Esophagus squamous epithelium (tissue), 5 donors: ENCODE measurements at regions not wholly inside any gene's neighbourhood (a gene's known extent, or its start where the extent isn't known, plus 50 kb on each side); places are given as distances from the start of the nearest gene placed in this dataset.

Source experiments
- DNase-seq: peaks from one replicate; lab custom pipeline; 2025; lab: John Stamatoyannopoulos, UW
- H3K27ac ChIP-seq, 4 donors: fragments of 200-600 bp; sonication (generic); one replicate each; pipeline ENCODE4 v1.5.1; 2016 to 2019; ENCODE audit warnings: mild to moderate bottlenecking in 1 of 4
- H3K27me3 ChIP-seq, 4 donors: fragments of 200-600 bp; sonication (generic); 1 replicate in 3 of 4; 2 replicates in 1 of 4; pipeline versions ENCODE4 v1.5.1 to v1.6.0; 2017 to 2021; ENCODE audit warnings: antibody characterized with exemption in 1 of 4
- H3K36me3 ChIP-seq, 3 donors: fragments of 200-600 bp; sonication (generic); one replicate each; pipeline ENCODE4 v1.5.1; 2016 to 2019
- H3K4me1 ChIP-seq, 3 donors: fragments of 200-600 bp; sonication (generic); one replicate each; pipeline ENCODE4 v1.5.1; 2017 to 2019
- H3K4me3 ChIP-seq, 4 donors: fragments of 200-600 bp; sonication (generic); 1 replicate in 3 of 4; 2 replicates in 1 of 4; pipeline ENCODE4 v1.5.1; 2016 to 2019; ENCODE audit warnings: mild to moderate bottlenecking in 2 of 4, moderate library complexity in 1 of 4
- H3K9me3 ChIP-seq, 3 donors: fragments of 200-600 bp; sonication (generic); one replicate each; pipeline ENCODE4 v1.5.1; 2016 to 2019
- POLR2A ChIP-seq, 4 donors: fragments of 450-650 bp; IDR thresholded peaks; one replicate each; pipeline ENCODE4 v1.6.1; 2017; ENCODE audit warnings: antibody characterized with exemption in 4 of 4, mild to moderate bottlenecking in 4 of 4, moderate library complexity in 3 of 4
- whole genome bisulfite sequencing, 2 donors: methylation state at CpG; one replicate each; pipeline ENCODE4 v1.1.5; 2018; 5-methylcytosine and 5-hydroxymethylcytosine counted together
- intact Hi-C: fragments of 100-400 bp; cut with DNase I; formaldehyde crosslinking; loops from one replicate; pipeline ENCODE4 v1.15.0; 2022
- TF ChIP-seq, protein P1 (sequence below), 6 experiments: fragments of 450-650 bp in 4 of 6; fragments of 200-600 bp in 2 of 6; sonication (generic) in 2 of 6; IDR thresholded peaks; one replicate each; pipeline ENCODE4 v1.5.1; 2016 to 2019; ENCODE audit warnings: antibody characterized with exemption in 6 of 6, mild to moderate bottlenecking in 4 of 6, moderate library complexity in 4 of 6
- donor health status: DM: yes; HTN: yes; CAD: no.

DNA sequence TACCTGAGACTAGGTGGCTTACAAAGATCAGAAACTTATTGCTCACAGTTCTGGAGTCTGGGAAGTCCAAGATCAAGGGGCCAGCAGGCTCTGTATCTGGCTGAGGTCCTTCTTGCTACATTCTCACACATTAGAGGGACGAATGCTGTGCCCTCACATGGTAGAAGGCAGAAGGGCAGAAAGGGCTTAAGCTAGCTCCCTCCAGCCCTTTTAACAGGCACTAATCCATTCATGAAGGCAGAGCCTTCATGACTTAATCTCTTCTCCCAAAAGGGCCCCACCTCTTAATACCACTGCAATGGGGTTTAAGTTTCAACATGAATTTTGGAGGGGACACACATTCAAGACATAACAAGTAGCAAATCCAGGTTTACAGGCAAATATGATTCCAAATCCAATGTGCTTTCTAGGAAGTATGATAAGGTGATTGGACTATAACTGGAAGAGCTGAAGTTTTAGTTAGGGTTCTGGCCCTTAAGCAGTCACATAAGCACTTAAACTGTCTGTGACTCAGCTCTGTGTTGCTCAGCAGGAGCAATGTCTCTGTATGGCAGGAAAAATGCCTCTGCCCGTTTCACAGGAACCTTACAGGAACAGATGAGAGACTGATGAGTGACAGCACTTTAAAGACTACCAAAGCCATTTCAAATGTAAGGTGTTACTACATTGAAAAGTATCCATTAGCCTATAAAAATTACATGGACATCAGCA, 119.6 kb upstream of the PTPRM start:
- WGBS, 2 donors: 42 to 59% methylated on average over 2 of the region's 2 CpGs
- intact Hi-C loops: no loop called here

DNA sequence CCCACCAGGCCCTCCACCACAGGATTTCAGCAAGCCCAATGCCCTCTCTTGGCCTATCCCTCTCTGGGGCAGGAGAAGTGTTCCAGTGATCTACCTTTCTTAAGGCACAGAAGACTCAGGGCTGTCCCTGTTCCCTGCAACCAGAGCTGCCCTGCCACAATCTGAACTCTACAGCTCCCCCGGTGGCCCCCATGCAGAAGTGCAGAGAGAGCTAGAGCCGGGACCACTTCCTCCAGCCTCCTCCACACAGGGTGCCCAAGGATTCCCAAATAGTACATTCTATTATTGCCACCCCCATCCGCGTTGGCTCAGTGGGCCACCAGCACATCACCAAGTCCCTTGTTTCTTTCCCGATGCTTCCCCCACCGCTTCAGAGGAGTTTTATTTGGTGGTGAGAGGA, 114.8 kb upstream of the PTPRM start:
- TF ChIP-seq, protein P1, sequence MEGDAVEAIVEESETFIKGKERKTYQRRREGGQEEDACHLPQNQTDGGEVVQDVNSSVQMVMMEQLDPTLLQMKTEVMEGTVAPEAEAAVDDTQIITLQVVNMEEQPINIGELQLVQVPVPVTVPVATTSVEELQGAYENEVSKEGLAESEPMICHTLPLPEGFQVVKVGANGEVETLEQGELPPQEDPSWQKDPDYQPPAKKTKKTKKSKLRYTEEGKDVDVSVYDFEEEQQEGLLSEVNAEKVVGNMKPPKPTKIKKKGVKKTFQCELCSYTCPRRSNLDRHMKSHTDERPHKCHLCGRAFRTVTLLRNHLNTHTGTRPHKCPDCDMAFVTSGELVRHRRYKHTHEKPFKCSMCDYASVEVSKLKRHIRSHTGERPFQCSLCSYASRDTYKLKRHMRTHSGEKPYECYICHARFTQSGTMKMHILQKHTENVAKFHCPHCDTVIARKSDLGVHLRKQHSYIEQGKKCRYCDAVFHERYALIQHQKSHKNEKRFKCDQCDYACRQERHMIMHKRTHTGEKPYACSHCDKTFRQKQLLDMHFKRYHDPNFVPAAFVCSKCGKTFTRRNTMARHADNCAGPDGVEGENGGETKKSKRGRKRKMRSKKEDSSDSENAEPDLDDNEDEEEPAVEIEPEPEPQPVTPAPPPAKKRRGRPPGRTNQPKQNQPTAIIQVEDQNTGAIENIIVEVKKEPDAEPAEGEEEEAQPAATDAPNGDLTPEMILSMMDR (IDR thresholded peaks at IDR 0.05): peak in 4 of 6 experiments; percentile 28 to 49 (median 40)
- TF ChIP-seq POLR2A (IDR thresholded peaks at IDR 0.05): no peak
- Histone ChIP-seq H3K4me1 (peaks cover 0 to 5% (median 0%) of the 10 kb centered on the region in 3 donors), H3K27me3 (no peaks in the 10 kb centered on the region), H3K27ac (no peak overlapping the region), H3K9me3 (no peaks in the 10 kb centered on the region), H3K36me3 (no peaks in the 10 kb centered on the region), H3K4me3 (no peak overlapping the region)
- intact Hi-C loops: no loop called here
- DNase-seq: no peak
- WGBS, 2 donors: 46 to 55% methylated on average over 6 of the region's 6 CpGs

More for the DNA sequence above, 119.6 kb upstream of the PTPRM start:
- Histone ChIP-seq H3K36me3 (no peaks in the 10 kb centered on the region), H3K9me3 (no peaks in the 10 kb centered on the region), H3K4me3 (no peak overlapping the region), H3K4me1 (peaks cover 0 to 7% (median 0%) of the 10 kb centered on the region in 3 donors), H3K27me3 (no peaks in the 10 kb centered on the region), H3K27ac (no peak overlapping the region)
- TF ChIP-seq POLR2A (IDR thresholded peaks at IDR 0.05): no peak
- TF ChIP-seq, protein P1 (IDR thresholded peaks at IDR 0.05): no peak
- DNase-seq: no peak

DNA sequence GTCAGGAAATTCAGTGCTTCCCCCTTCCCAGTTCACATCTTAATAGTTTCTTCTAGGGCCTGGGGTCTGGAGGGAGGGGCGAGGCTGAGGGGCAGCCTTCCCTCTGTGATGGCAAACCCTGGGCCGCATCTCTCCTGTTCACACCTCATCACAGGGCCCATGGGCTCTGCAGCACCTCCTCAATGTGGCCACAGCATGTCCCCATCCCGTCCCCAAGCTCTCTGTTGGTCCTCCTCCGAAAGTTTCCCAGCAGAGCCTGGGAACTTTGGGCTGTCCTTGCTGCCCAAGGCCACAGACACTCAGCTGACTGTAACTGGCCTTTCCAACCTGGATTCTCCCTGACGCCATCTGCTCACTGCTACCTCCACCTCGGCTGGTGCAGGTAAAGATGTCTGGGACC, 112.7 kb upstream of the PTPRM start:
- no peaks in the 10 kb centered on the region for H3K27me3 ChIP-seq
- H3K36me3 ChIP-seq: no peaks in the 10 kb centered on the region
- WGBS, 2 donors: 78 to 84% methylated on average over 4 to 5 of the region's 6 CpGs
- H3K4me3 ChIP-seq: no peak overlapping the region
- H3K27ac ChIP-seq: no peak overlapping the region
- intact Hi-C loops: no loop called here
- no peaks in the 10 kb centered on the region for H3K9me3 ChIP-seq
- no peaks in the 10 kb centered on the region for H3K4me1 ChIP-seq
- no peak for DNase-seq
- TF ChIP-seq POLR2A (IDR thresholded peaks at IDR 0.05): no peak
- TF ChIP-seq, protein P1 (IDR thresholded peaks at IDR 0.05): no peak

DNA sequence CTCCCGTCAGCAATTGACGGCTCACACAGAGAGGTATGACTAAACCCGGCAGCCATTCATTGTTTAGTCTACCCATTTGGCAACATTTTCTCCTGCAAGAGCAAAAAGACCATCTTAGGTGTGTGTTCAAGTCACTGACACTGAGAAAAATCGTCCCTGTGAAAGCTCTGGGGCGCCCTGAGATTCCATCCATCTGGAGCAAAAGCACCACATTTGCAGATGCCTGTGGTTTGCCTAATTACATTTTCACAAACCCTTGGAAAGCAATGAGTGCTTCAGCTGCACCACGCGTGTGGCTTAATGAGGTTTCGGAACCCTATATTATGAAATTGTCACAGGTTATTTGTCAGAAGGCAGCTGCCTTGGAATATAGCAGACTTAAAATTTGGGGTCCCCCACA, 110.7 kb upstream of the PTPRM start:
- Histone ChIP-seq H3K4me1 (peaks cover 0 to 17% (median 0%) of the 10 kb centered on the region in 3 donors), H3K9me3 (no peaks in the 10 kb centered on the region), H3K36me3 (no peaks in the 10 kb centered on the region), H3K27ac (no peak overlapping the region), H3K4me3 (no peak overlapping the region), H3K27me3 (no peaks in the 10 kb centered on the region)
- intact Hi-C loops: no loop called here
- WGBS, 2 donors: 68 to 87% methylated on average over 8 of the region's 8 CpGs
- DNase-seq: no peak
- TF ChIP-seq, protein P1 (IDR thresholded peaks at IDR 0.05): no peak
- TF ChIP-seq POLR2A (IDR thresholded peaks at IDR 0.05): no peak

DNA sequence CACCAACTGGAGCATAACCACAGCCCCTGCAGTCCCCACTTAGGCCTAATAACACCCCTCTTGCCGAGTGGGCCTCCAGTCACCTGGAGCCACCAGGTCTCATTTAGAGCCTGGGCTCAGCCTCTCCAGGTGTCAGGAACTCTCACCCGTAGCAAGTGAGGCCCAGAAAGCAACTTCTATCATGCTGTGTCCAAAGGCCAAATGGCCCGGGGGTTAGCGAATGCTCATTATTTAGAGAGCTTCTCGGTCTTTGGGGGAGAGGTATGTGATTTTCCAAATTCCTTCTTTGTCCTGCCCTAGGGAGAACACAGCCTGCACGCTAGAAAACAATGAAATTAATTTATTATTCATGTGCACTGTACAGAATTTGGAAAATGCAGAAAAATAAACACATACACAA, 109.9 kb upstream of the PTPRM start:
- Histone ChIP-seq H3K27me3 (no peaks in the 10 kb centered on the region), H3K27ac (no peak overlapping the region), H3K9me3 (no peaks in the 10 kb centered on the region), H3K4me3 (no peak overlapping the region), H3K36me3 (no peaks in the 10 kb centered on the region), H3K4me1 (peaks cover 0 to 17% (median 0%) of the 10 kb centered on the region in 3 donors)
- intact Hi-C loops: no loop called here
- TF ChIP-seq, protein P1 (IDR thresholded peaks at IDR 0.05): no peak
- TF ChIP-seq POLR2A (IDR thresholded peaks at IDR 0.05): no peak
- 69 to 83% methylated on average over 2 to 6 of the region's 6 CpGs for WGBS, 2 donors
- DNase-seq: no peak
